Parathyroid adenoma (tissue), 2 donors: ENCODE measurements at regions not wholly inside any gene's neighbourhood (a gene's known extent, or its start where the extent isn't known, plus 50 kb on each side); places are given as distances from the start of the nearest gene placed in this dataset.

Experiments
- H2AFZ ChIP-seq: fragments of 300-600 bp; sonication (generic); one replicate; pipeline ENCODE4 v1.7.0; 2017; ENCODE audit warnings: antibody characterized with exemption, mild to moderate bottlenecking
- H3K27ac ChIP-seq: fragments of 300-600 bp; sonication (generic); one replicate; pipeline ENCODE4 v1.7.0; 2017
- H3K27me3 ChIP-seq: fragments of 300-600 bp; sonication (generic); one replicate; pipeline ENCODE4 v1.7.0; 2017; ENCODE audit warnings: low read length; ENCODE audit not compliant: control insufficient read depth, insufficient read depth
- H3K36me3 ChIP-seq: fragments of 300-600 bp; sonication (generic); one replicate; pipeline ENCODE4 v1.7.0; 2017; ENCODE audit warnings: low read length; ENCODE audit not compliant: control insufficient read depth, insufficient read depth
- H3K4me1 ChIP-seq: fragments of 300-600 bp; sonication (generic); one replicate; pipeline ENCODE4 v1.7.0; 2017; ENCODE audit warnings: control low read depth
- H3K4me2 ChIP-seq: fragments of 300-600 bp; sonication (generic); one replicate; pipeline ENCODE4 v1.7.0; 2017; ENCODE audit warnings: low read length
- H3K4me3 ChIP-seq: fragments of 300-600 bp; sonication (generic); one replicate; pipeline ENCODE4 v1.7.0; 2017; ENCODE audit warnings: low read depth, low read length
- H3K79me2 ChIP-seq: fragments of 300-600 bp; sonication (generic); one replicate; pipeline ENCODE4 v1.7.0; 2017; ENCODE audit warnings: control low read depth
- H3K9ac ChIP-seq: fragments of 300-600 bp; sonication (generic); one replicate; pipeline ENCODE4 v1.7.0; 2017; ENCODE audit warnings: mild to moderate bottlenecking
- H3K9me3 ChIP-seq: fragments of 300-600 bp; sonication (generic); one replicate; pipeline ENCODE4 v1.7.0; 2017; ENCODE audit warnings: low read length; ENCODE audit not compliant: control insufficient read depth
- CTCF ChIP-seq: fragments of 300-600 bp; sonication (generic); IDR thresholded peaks from one replicate; pipeline ENCODE4 v1.7.0; 2017; ENCODE audit warnings: antibody characterized with exemption, mild to moderate bottlenecking
- donor health status: primary hyperparathyroidism.

GRCh38 chr15:45903283-45903682 lies 268.5 kb downstream of the SQOR start:
- Histone ChIP-seq H3K4me3 (no peak overlapping the region), H3K79me2 (no peaks in the 10 kb centered on the region), H3K4me2 (no peak overlapping the region), H3K27me3 (no peaks in the 10 kb centered on the region), H3K4me1 (no peaks in the 10 kb centered on the region), H3K27ac (no peak overlapping the region), H3K36me3 (no peaks in the 10 kb centered on the region), H2AFZ (no peak overlapping the region), H3K9ac (no peak overlapping the region), H3K9me3 (no peaks in the 10 kb centered on the region)
- no peak for TF ChIP-seq CTCF

DNA sequence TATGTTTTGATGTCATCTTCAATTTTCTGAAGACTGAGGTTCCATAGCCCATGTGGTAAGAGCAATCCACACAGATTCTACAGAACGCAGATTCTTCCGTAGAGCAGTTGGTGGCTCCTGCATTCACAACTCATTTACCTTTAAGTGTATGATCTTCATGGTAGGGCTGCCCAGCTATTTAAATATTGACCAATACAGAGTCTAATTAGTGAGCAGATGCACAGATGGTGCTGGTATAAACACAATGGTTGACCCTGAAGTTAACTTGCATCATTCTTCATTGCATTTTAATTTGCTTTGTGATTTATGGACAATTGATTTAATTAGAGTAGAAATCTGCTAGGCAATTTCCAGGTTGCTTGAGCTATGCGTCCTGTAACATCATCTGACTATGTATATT lies 269.2 kb downstream of the SQOR start:
- Histone ChIP-seq H3K4me2 (no peak overlapping the region), H3K79me2 (no peaks in the 10 kb centered on the region), H3K9me3 (no peaks in the 10 kb centered on the region), H3K36me3 (no peaks in the 10 kb centered on the region), H3K4me3 (no peak overlapping the region), H3K27ac (no peak overlapping the region), H3K27me3 (no peaks in the 10 kb centered on the region), H3K9ac (no peak overlapping the region), H2AFZ (no peak overlapping the region), H3K4me1 (no peaks in the 10 kb centered on the region)
- no peak for TF ChIP-seq CTCF

DNA sequence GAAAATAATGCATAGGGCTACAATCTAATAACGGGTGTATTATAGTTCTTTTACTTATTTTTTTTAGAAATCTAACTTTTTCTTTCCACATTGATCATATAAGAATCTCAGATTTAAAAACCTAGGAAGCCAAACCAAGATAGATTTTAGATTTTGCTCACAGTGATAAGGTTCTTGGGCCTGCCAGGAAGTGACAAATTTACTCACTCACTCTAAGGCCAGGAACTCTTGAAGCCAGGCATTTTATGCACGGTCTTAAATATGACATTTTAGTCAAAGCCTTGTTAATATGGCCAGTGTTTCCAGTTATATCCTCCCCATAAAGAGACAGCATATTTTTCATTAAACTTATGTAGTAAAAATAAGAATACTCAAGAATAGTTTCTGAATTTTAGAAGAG lies 271.4 kb downstream of the SQOR start:
- H3K36me3 ChIP-seq: no peaks in the 10 kb centered on the region
- no peaks in the 10 kb centered on the region for H3K4me1 ChIP-seq
- no peak overlapping the region for H3K27ac ChIP-seq
- TF ChIP-seq CTCF: no peak
- no peak overlapping the region for H3K4me2 ChIP-seq
- H3K9ac ChIP-seq: no peak overlapping the region
- H3K27me3 ChIP-seq: no peaks in the 10 kb centered on the region
- no peak overlapping the region for H2AFZ ChIP-seq
- H3K9me3 ChIP-seq: no peaks in the 10 kb centered on the region
- no peak overlapping the region for H3K4me3 ChIP-seq
- no peaks in the 10 kb centered on the region for H3K79me2 ChIP-seq

DNA sequence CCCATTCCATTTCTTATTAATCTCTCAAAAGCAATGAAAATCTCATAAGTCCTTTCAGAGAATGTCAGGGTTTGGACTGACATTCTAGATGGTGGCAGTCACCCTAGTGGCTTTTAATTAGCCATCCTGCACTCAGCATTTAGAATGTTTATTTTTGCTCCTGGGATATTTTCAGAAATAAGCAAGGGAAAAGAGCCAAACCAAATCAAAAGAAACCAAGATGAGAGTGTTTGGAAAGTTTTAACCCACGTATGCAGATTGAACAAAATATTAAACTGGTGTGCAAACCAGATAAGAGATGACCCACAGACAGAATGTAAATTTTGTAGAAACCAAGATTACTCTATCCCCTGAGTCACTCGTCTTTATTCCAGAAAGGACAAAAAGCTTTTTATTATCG lies 275.8 kb downstream of the SQOR start:
- no peaks in the 10 kb centered on the region for H3K27me3 ChIP-seq
- no peaks in the 10 kb centered on the region for H3K36me3 ChIP-seq
- H3K9me3 ChIP-seq: no peaks in the 10 kb centered on the region
- no peaks in the 10 kb centered on the region for H3K79me2 ChIP-seq
- no peak for TF ChIP-seq CTCF
- H3K4me3 ChIP-seq: no peak overlapping the region
- H2AFZ ChIP-seq: no peak overlapping the region
- no peak overlapping the region for H3K9ac ChIP-seq
- no peaks in the 10 kb centered on the region for H3K4me1 ChIP-seq
- H3K27ac ChIP-seq: no peak overlapping the region
- H3K4me2 ChIP-seq: no peak overlapping the region

GRCh38 chr15:45913451-45913850 lies 278.6 kb downstream of the SQOR start:
- Histone ChIP-seq H3K79me2 (no peaks in the 10 kb centered on the region), H3K27ac (no peak overlapping the region), H2AFZ (no peak overlapping the region), H3K4me3 (no peak overlapping the region), H3K4me1 (no peaks in the 10 kb centered on the region), H3K4me2 (no peak overlapping the region), H3K27me3 (no peaks in the 10 kb centered on the region), H3K9ac (no peak overlapping the region), H3K36me3 (no peaks in the 10 kb centered on the region), H3K9me3 (no peaks in the 10 kb centered on the region)
- TF ChIP-seq CTCF: no peak
